ENCODE measurements at regions not wholly inside any gene's neighbourhood (a gene's known extent, or its start where the extent isn't known, plus 50 kb on each side); places are given as distances from the start of the nearest gene placed in this dataset.

GRCh38 chr1:5404412-5405203 lies 587.6 kb downstream of the NPHP4 start:
- DNase-seq, result no peak

GRCh38 chr1:5403935-5404334 lies 588.3 kb downstream of the NPHP4 start:
- no peak for DNase-seq

GRCh38 chr1:5402618-5403017 lies 589.6 kb downstream of the NPHP4 start:
- no peak for DNase-seq

- no peak for DNase-seq
Measured at GRCh38 chr1:5399771-5400170, 592.5 kb downstream of the NPHP4 start.

GRCh38 chr1:5396593-5396992 lies 595.6 kb downstream of the NPHP4 start:
- DNase-seq, result no peak

GRCh38 chr1:5394111-5394510 lies 598.1 kb downstream of the NPHP4 start:
- no peak for DNase-seq

- no peak for DNase-seq
Measured at GRCh38 chr1:5393603-5394002, 598.6 kb downstream of the NPHP4 start.

- no peak for DNase-seq
Measured at GRCh38 chr1:5393146-5393545, 599.1 kb downstream of the NPHP4 start.

GRCh38 chr1:5391725-5392124 lies 600.5 kb downstream of the NPHP4 start:
- DNase-seq, result no peak

GRCh38 chr1:5390504-5390903 lies 601.7 kb downstream of the NPHP4 start:
- no peak for DNase-seq

- DNase-seq, result no peak
Measured at GRCh38 chr1:5389101-5389885, 602.9 kb downstream of the NPHP4 start.

- DNase-seq, result no peak
Measured at GRCh38 chr1:5388622-5389021, 603.6 kb downstream of the NPHP4 start.

- no peak for DNase-seq
Measured at GRCh38 chr1:5386371-5386770, 605.9 kb downstream of the NPHP4 start.

GRCh38 chr1:5385956-5386355 lies 606.3 kb downstream of the NPHP4 start:
- no peak for DNase-seq

- DNase-seq, result no peak
Measured at GRCh38 chr1:5385096-5385799, 607.0 kb downstream of the NPHP4 start.

- no peak for DNase-seq
Measured at GRCh38 chr1:5381491-5381890, 610.7 kb downstream of the NPHP4 start.

- no peak for DNase-seq
Measured at GRCh38 chr1:5379176-5379759, 613.0 kb downstream of the NPHP4 start.

- DNase-seq, result no peak
Measured at GRCh38 chr1:5376538-5377247, 615.5 kb downstream of the NPHP4 start.

GRCh38 chr1:5375481-5375880 lies 616.7 kb downstream of the NPHP4 start:
- no peak for DNase-seq

GRCh38 chr1:5374192-5374591 lies 618.0 kb downstream of the NPHP4 start:
- no peak for DNase-seq

GRCh38 chr1:5373281-5373680 lies 618.9 kb downstream of the NPHP4 start:
- no peak for DNase-seq

- DNase-seq, result no peak
Measured at GRCh38 chr1:5371270-5371669, 621.0 kb downstream of the NPHP4 start.

GRCh38 chr1:5370311-5370710 lies 621.9 kb downstream of the NPHP4 start:
- DNase-seq, result no peak
